Stimulated activated CD4-positive, alpha-beta T cell treated with anti-CD3 and anti-CD28 coated beads, TNF-alpha, amount 100 ng/mL, for 48 hours (primary cell): ENCODE measurements at regions not wholly inside any gene's neighbourhood (a gene's known extent, or its start where the extent isn't known, plus 50 kb on each side); places are given as distances from the start of the nearest gene placed in this dataset.
"Not testable (repeated sequence)": the region's sequence is repeated elsewhere in the genome, so short reads cannot be mapped to it uniquely, and the experiment has no call there.

Experiments
- DNase-seq, 3 donors: peaks; one replicate each; pipeline ENCODE4 v3.0.0-alpha.2; 2020; ENCODE audit warnings: low read depth in 3 of 3

- no peak for DNase-seq
Observed at GRCh38 chr1:173300061-173301044, 93.2 kb upstream of the TNFSF4 start.

- no peak for DNase-seq
Observed at GRCh38 chr1:173301507-173301906, 94.4 kb upstream of the TNFSF4 start.

GRCh38 chr1:173302366-173302765, 95.2 kb upstream of the TNFSF4 start:
- DNase-seq = no peak

- DNase-seq = no peak
Observed at GRCh38 chr1:173302890-173303829, 96.0 kb upstream of the TNFSF4 start.

- DNase-seq = no peak
Observed at GRCh38 chr1:173303984-173304383, 96.9 kb upstream of the TNFSF4 start.

GRCh38 chr1:173304529-173305227, 97.5 kb upstream of the TNFSF4 start:
- DNase-seq = no peak

GRCh38 chr1:173307845-173308244, 100.7 kb upstream of the TNFSF4 start:
- no peak for DNase-seq

GRCh38 chr1:173314656-173315055, 107.5 kb upstream of the TNFSF4 start:
- DNase-seq = no peak

GRCh38 chr1:173315296-173315695, 108.2 kb upstream of the TNFSF4 start:
- no peak for DNase-seq

GRCh38 chr1:173318788-173319187, 111.7 kb upstream of the TNFSF4 start:
- DNase-seq = no peak

GRCh38 chr1:173324352-173324751, 117.2 kb upstream of the TNFSF4 start:
- DNase-seq = not testable (repeated sequence)

GRCh38 chr1:173327987-173328386, 120.9 kb upstream of the TNFSF4 start:
- DNase-seq = not testable (repeated sequence)

GRCh38 chr1:173328961-173329360, 121.8 kb upstream of the TNFSF4 start:
- DNase-seq = no peak

GRCh38 chr1:173329726-173330125, 122.6 kb upstream of the TNFSF4 start:
- no peak for DNase-seq

- no peak for DNase-seq
Observed at GRCh38 chr1:173330149-173330951, 123.2 kb upstream of the TNFSF4 start.

GRCh38 chr1:173330952-173331548, 123.9 kb upstream of the TNFSF4 start:
- not testable (repeated sequence) for DNase-seq

- DNase-seq = no peak
Observed at GRCh38 chr1:173332026-173332425, 124.9 kb upstream of the TNFSF4 start.

- no peak for DNase-seq
Observed at GRCh38 chr1:173333581-173333980, 126.5 kb upstream of the TNFSF4 start.

- DNase-seq = no peak
Observed at GRCh38 chr1:173337126-173337525, 130.0 kb upstream of the TNFSF4 start.

GRCh38 chr1:173341307-173341706, 134.2 kb upstream of the TNFSF4 start:
- DNase-seq = no peak
